HG03196 (cell line): ENCODE measurements at regions not wholly inside any gene's neighbourhood (a gene's known extent, or its start where the extent isn't known, plus 50 kb on each side); places are given as distances from the start of the nearest gene placed in this dataset.

ENCODE experiments used
- ATAC-seq: cut with Tn5 transposase; IDR thresholded peaks from one replicate; pipeline ENCODE4 v1.9.1; 2021; ENCODE audit not compliant: unreplicated experiment

DNA sequence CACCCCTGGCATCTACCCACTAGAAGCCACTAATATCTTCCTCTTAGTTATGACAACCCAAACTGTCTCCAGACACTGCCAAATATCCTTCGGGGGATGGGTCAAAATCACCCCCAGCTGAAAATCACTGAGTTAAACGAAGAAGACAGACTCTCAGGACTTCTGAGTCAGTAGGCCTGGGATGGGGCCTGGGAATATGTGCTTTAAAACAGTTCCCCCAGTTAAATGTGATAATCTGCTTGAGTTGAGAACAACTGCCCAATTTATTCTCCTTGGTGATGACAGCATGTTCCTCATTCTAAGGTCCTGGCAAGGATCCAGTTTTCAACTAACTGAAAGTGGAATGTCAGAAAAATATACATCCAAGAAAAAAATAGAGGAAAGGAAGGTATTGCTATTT lies 52.4 kb downstream of the CBLL2 start:
- ATAC-seq = no peak

DNA sequence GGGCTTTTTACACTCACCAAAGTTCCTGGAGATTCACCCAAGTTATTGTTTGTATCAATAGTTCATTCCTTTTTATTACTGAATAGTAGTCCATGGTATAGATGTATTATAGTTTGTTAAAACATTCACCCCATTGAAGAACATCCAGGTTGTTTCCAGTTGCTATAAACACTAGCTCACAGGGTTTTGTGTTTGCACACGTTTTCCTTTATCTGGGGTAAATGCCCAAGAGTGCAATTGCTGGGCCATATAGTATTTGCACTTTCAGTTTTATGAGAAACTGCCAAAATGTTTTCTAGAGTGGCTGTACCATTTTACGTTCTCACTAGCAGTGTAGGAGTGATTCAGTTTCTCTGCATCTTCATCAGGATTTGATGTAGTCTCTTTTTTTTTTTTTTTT lies 57.1 kb downstream of the CBLL2 start:
- ATAC-seq = no peak

DNA sequence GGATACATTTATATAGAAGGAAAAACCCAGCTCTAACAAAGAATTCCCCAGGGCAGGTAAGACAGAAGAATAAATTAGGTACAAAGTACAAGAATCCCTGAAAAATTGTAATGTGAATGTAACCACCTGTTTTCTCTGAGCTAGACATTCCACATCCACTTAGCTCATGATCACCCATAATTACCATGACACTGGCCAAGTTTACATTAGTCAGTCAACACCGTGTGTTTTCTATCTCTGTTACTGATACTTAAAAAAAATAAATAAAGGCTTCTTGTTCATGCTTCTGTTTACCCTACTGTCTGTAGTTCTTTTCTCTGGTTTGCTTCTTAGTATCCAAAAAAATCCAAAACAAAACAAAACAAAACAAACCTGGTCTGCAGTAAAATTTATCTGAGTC lies 66.0 kb downstream of the CBLL2 start:
- no peak for ATAC-seq

DNA sequence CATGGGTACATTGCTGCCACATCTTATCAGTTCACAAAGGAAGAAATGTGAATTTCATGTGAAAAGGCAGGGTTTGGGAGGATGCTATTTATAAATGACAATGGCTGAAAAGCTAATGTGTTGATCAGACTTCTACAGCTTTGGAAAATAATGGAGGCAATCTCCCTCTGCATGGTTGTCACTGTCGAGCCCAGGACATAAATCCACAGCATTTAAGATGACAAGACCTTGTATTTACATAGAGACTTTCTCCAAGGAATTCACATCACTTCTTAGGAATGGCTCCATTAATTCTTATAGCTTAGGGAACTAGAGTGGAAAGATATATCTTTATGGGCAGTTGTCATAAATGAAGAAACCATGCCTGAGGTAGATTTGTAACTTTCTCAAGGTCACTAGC lies 66.7 kb downstream of the CBLL2 start:
- no peak for ATAC-seq

GRCh38 chrX:22340022-22340616 lies 67.4 kb downstream of the CBLL2 start:
- no peak for ATAC-seq

GRCh38 chrX:22343192-22343591 lies 70.5 kb downstream of the CBLL2 start:
- ATAC-seq = no peak

DNA sequence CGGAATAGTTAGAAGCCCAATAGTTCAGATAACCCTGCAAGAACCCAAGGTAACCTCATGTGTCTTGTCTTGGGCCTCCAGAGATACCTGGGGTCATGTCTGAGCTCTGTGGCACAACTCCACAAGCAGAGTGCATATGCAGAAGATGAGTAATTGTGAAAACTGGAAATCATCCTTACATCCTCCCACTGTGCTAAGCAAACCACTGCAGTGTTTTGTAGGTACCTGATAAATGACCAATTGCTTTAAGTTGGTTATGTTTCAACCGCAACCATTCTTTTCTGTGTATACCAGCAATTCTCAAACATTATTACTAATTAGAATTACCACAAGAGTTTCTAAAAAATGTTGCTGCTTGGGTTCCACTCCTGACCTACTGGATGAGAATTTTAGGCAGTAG lies 73.2 kb downstream of the CBLL2 start:
- ATAC-seq = peak; percentile 69

- no peak for ATAC-seq
Measured at GRCh38 chrX:22347491-22347890, 74.8 kb downstream of the CBLL2 start.

- no peak for ATAC-seq
Measured at GRCh38 chrX:22349116-22349515, 76.4 kb downstream of the CBLL2 start.

GRCh38 chrX:22351076-22351475 lies 78.4 kb downstream of the CBLL2 start:
- ATAC-seq = no peak

DNA sequence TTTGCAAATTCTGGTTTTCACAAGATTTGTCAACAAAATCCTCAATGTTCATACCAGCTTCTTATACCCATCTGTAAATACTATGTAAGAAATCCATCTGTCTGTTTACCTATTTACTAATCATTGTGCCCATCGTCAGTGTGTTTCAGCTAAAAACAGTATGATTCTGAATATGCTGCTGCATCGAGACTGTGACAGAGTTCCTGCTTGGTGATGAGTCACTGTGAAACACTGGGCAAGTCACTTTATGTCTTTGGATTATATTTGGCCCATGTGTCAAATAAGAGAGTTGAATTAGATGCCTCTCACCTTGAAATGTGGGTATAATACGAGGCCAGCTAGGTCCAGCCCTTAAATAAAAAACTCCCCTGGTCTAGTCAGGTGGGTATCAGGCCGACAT lies 79.3 kb downstream of the CBLL2 start:
- no peak for ATAC-seq

DNA sequence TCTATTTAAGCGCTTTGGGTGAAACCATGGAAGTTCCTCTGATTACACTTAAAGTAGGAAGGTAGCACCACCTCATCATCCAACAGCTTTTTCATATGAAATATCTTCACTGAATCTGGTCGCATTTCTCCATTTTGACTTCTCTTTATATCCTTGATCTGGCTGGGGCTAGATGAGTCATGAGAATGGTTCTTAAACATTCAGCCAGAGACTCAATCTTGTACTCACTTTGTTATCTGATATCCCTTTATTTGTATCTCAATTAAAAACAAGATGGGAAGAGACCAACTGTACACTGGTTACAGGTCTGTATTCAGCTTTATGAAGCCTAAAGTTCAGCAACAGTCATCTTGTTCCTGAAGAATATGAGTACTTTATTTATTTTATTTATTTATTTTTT lies 84.9 kb downstream of the CBLL2 start:
- no peak for ATAC-seq

DNA sequence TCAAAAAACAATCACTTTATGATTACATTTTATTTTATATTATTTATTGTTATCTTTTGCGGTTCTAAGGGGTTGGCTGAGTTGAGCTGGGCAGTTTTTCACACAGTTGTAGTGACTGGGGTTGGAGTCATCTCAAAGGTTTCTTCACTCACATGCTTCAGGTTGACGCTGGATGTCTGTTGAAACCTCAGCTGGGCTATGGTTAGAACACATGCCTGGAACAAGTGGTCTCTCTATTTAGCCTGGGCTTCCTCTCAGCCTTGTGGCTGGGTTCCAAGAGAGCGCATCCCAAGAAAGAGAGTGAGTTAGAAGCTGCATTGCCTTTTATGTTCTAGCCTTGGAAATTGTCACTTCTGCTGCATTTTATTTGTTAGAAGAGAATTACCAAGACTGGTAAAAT lies 87.4 kb downstream of the CBLL2 start:
- ATAC-seq = no peak

DNA sequence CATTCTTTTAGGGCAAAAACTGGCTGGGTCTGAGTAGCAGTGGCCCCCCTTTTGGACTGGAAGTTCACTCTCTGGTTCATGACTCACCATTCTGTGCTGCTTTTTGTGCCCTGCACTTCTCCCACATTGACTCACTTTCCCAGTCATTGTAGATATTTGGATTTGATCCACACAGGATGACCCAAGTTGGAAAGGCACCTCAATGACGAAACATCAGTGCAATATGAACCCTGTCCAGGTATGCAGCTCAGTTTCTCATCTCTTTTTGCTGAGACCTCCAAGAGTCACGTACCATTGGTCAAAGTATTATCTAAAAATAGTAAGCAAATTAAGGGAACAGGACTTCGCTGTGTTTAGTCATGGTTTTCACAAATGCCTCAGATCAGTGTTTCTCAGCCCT lies 92.7 kb downstream of the CBLL2 start:
- no peak for ATAC-seq

DNA sequence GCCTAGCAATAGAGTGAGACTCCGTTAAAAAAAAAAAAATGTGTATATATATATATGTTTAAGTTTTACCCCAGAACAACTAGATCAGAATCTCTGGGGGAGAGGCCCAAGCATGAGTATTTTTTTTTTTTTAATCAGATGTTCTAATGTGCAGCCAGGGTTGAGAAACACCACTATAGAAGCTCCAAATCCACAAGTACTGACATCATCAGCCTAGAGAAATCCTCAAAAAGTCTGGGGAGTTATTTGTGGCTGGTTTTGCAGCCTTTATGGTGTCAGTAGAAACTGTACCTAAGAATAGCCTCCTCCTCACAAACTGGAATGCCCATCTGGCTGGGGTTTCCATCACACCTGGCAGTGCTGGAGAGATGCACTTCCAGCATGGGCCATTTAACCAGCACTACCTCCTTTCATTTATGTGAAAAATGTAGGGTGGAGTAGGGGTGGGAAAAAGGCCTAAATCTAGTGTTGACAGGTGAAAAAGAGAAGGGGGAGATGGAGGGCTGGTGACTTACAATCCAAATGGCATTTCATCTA lies 93.5 kb downstream of the CBLL2 start:
- ATAC-seq = no peak

DNA sequence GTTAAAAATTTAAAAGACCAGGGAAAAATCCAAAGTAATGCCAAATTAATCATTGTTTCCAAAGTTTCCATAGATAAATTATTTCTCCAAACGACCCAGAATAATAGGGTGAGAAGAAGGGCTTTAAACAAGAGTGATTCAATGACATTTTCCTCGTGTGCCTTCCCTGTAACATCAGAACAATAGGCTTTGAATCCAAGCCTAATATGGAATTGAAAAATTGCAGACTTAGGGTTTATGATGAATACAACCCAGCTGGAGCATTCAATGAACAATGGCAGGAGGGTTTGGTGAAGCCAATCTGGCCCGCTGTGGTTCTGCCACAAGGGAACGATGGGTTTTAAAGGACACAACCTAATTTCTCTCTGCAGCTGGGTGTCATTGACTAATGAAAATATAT lies 94.2 kb downstream of the CBLL2 start:
- ATAC-seq = no peak

DNA sequence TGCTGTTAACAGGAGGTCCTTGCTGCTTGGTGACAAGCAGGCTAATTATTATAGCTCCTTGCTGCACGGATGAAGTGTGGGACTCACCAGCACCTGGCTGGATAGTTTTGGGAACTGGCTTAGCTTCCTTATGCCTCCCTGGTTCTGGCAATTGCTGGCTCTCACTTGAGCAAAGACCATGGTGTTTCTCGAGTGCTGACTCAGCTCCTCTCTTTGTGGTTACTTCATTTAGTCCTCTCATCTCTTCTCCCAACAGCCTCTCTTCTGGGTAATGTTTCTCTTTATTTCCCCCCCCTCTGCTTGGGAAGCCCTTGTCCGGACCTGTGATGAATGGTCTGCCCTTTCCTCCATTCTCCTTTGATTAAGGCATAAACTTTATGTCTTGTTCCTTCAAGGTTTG lies 100.4 kb downstream of the CBLL2 start:
- no peak for ATAC-seq

DNA sequence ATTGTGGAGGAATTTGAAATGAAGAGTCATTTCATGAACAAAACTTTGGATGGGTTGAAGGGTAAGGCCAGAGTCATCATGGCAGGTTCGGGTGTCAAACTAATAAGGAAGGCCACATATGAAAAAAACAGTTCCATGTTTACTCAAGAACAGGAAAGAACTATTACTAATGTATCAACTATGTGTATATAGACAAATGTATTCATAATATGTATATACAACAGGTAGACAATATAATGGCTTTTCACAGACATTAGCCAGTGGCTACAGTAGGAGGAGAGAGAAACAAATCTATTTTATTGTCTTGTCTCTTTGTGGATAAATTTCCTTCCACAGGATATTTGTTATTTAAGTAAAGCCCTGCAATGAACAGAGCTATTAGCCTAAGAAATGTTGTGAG lies 101.1 kb downstream of the CBLL2 start:
- ATAC-seq = no peak

DNA sequence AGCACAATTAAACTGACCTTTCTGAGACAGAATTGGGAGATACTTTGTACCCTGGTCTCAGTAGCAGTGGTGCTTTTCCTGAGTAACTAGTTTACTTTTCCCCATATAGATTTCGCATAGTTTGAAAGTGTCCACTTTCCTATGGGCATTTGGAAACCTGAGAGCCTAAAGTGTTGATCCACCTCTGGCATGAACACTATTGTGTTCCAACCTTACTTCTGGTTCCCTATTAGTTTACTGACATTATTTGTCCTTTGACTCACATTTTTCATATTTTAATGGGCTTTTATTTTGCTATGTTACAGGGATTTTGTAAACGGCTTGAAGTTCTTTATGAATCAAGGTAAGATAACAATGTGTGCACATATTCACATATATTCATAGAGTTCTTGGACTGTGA lies 103.7 kb downstream of the CBLL2 start:
- ATAC-seq = no peak

DNA sequence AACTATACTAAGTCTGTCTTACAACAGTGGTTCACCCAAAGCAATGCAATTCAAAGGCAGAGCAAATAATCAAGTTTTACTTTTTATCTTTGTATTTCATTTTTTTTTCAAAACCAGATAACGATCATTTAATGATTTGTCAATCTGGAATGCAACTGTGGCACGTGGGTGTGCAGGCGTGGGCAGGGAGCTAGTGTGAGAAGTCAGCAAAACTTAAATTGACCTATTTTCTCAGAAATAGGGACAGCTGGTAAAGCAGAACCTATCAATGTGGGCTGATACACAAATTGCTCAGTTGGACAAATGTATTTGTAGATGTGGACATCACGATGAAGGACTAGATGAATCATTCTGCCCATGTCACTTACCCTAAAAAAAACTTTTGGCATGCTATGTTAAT lies 105.6 kb downstream of the CBLL2 start:
- ATAC-seq = no peak

GRCh38 chrX:22383988-22384387 lies 111.3 kb downstream of the CBLL2 start:
- no peak for ATAC-seq

DNA sequence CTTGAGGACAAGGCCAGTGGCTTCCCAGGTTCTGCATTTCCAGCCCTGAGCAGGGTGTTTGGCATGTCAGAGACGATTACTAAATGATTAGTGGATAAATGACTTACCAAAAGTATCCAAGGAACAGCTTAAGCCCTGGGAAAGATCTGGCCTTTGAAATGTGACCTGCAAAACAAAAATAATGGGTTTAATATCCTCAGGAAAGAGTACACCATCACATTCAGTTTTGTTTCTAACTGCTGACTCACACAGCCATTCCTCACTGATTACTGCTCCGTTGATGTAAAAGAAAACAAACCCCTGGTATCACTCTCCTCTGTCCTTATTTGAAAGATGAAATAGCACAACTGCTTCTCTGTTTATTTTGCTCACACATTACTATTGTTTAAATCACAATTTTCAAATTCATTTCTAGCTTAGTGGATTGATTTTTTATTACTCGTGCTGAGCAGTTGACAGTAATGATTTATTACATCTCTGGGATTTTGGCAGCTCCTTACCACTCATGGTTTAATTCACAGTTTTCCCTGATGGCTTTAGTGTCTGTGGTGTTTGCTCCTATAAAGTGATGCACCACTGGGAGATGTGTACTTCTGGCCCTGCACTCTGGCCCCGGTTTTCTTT lies 117.0 kb downstream of the CBLL2 start:
- no peak for ATAC-seq
